ENCODE measurements at regions not wholly inside any gene's neighbourhood (a gene's known extent, or its start where the extent isn't known, plus 50 kb on each side); places are given as distances from the start of the nearest gene placed in this dataset.

- TF ChIP-seq BCLAF1 (IDR thresholded peaks at IDR 0.05) (no peak), RCOR1 (conservative IDR thresholded peaks at IDR 0.05; ENCODE audit: low read depth, low read length) (no peak), E4F1 (IDR thresholded peaks at IDR 0.05; ENCODE audit: borderline replicate concordance, partially characterized antibody) (no peak), BACH1 (IDR thresholded peaks at IDR 0.05; ENCODE audit: borderline replicate concordance) (no peak), CTCF (IDR thresholded peaks at IDR 0.05 in 2 of 3, conservative IDR thresholded peaks at IDR 0.05 in 1 of 3; ENCODE audit: control insufficient read depth in 2 of 3, extremely low read depth in 1 of 3, insufficient read depth in 1 of 3, low read depth in 3 of 3, low read length in 3 of 3) (no peak), POLR2A (IDR thresholded peaks at IDR 0.05; ENCODE audit: low read depth, low read length) (no peak), ETV6 (conservative IDR thresholded peaks at IDR 0.05 in 1 of 2, IDR thresholded peaks at IDR 0.05 in 1 of 2; ENCODE audit: borderline replicate concordance in 1 of 2, low read depth in 1 of 2) (no peak)
Observed at GRCh38 chr1:199859491-199859933, 168.0 kb upstream of the NR5A2 start.
